GF-D8 (cell line): ENCODE measurements at regions not wholly inside any gene's neighbourhood (a gene's known extent, or its start where the extent isn't known, plus 50 kb on each side); places are given as distances from the start of the nearest gene placed in this dataset.

Source experiments
- DNase-seq: peaks from one replicate; lab custom pipeline; 2025; lab: John Stamatoyannopoulos, UW

- no peak for DNase-seq
Observed at GRCh38 chr10:128375171-128375570, 248.9 kb upstream of the MKI67 start.

GRCh38 chr10:128377364-128377987 lies 251.3 kb upstream of the MKI67 start:
- DNase-seq = no peak

- no peak for DNase-seq
Observed at GRCh38 chr10:128377988-128378387, 251.8 kb upstream of the MKI67 start.

- DNase-seq = no peak
Observed at GRCh38 chr10:128380946-128381345, 254.7 kb upstream of the MKI67 start.

- DNase-seq = no peak
Observed at GRCh38 chr10:128382225-128382624, 256.0 kb upstream of the MKI67 start.

- no peak for DNase-seq
Observed at GRCh38 chr10:128384831-128385230, 258.6 kb upstream of the MKI67 start.

- no peak for DNase-seq
Observed at GRCh38 chr10:128386231-128386630, 260.0 kb upstream of the MKI67 start.

GRCh38 chr10:128386816-128387604 lies 260.8 kb upstream of the MKI67 start:
- DNase-seq = no peak

- DNase-seq = no peak
Observed at GRCh38 chr10:128390596-128390995, 264.4 kb upstream of the MKI67 start.

- no peak for DNase-seq
Observed at GRCh38 chr10:128393546-128393945, 267.3 kb upstream of the MKI67 start.

- DNase-seq = no peak
Observed at GRCh38 chr10:128398118-128398517, 271.9 kb upstream of the MKI67 start.

- DNase-seq = no peak
Observed at GRCh38 chr10:128398999-128399398, 272.8 kb upstream of the MKI67 start.

- no peak for DNase-seq
Observed at GRCh38 chr10:128400564-128400963, 274.3 kb upstream of the MKI67 start.

GRCh38 chr10:128405450-128405849 lies 279.2 kb upstream of the MKI67 start:
- DNase-seq = no peak

GRCh38 chr10:128411643-128412042 lies 285.4 kb upstream of the MKI67 start:
- no peak for DNase-seq

GRCh38 chr10:128414568-128414967 lies 288.3 kb upstream of the MKI67 start:
- DNase-seq = no peak

GRCh38 chr10:128416231-128416630 lies 290.0 kb upstream of the MKI67 start:
- DNase-seq = no peak

- DNase-seq = no peak
Observed at GRCh38 chr10:128417826-128418225, 291.6 kb upstream of the MKI67 start.

GRCh38 chr10:128418819-128419218 lies 292.6 kb upstream of the MKI67 start:
- DNase-seq = no peak

GRCh38 chr10:128419466-128420019 lies 293.3 kb upstream of the MKI67 start:
- no peak for DNase-seq

- no peak for DNase-seq
Observed at GRCh38 chr10:128420623-128421022, 294.4 kb upstream of the MKI67 start.

- DNase-seq = no peak
Observed at GRCh38 chr10:128421371-128422160, 295.3 kb upstream of the MKI67 start.

GRCh38 chr10:128422190-128422589 lies 296.0 kb upstream of the MKI67 start:
- no peak for DNase-seq
